GM11168 (cell line): ENCODE measurements at regions not wholly inside any gene's neighbourhood (a gene's known extent, or its start where the extent isn't known, plus 50 kb on each side); places are given as distances from the start of the nearest gene placed in this dataset.

Source experiments
- in situ Hi-C: fragments of 300-500 bp; cut with MboI; formaldehyde crosslinking; loops from one replicate; pipeline ENCODE4 v1.12.0; 2022; ENCODE audit warnings: low sequenced_read_pairs; ENCODE audit not compliant: unreplicated experiment

DNA sequence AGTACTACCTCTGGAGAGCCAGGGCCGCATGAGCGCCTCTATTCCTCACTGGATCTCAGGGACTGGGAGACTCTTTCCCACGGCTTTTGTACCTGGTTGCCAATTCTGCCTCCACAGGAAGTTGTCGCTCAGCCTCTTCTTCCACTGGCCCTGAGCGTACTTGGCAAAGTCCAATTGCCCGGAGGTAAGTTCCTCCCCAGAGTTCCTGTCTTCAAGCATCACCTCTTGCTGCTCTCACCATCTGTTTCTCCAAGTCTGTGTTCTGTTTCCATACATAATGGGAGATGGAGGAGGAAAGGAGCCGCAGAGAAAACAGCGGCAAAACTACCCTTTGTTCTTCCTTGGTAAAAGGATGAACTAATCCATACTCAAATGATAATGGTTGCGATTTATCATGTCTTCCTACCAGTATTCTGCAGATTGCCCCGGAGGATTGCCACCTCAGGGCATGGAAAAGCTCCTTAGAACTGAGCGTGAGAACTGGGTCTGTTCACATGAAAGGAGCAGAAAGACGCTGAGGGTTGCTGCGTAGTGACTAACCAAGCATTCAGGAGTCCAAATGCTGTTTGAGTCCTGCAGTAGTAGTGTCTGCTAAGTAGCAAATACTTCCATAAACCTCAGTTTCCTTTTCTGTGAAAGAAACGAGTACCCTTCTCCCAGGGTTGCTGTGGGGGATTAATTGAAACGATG is 170.2 kb upstream of the GLI3 start:
- in situ Hi-C loops: no loop called here

DNA sequence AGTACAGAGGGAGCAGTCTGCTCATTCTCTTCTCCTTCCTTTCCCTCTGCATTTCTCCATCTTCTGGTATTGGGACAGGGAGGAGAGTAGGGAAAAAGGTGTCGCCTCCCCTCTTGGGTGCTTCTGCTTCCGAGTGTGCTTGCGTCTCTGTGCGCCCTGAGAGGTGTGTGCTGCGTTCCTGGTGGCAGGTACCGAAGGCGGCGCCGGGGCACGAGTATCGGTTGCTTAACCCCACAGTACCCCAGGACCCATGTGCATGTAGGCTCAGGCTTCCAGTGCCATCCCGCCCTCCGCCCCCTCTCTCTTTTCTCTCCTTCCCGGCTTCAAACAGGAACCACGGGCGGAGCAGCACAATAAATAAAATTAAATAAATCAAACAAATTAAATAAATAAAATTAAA is 169.3 kb upstream of the GLI3 start:
- in situ Hi-C loops: no loop called here

DNA sequence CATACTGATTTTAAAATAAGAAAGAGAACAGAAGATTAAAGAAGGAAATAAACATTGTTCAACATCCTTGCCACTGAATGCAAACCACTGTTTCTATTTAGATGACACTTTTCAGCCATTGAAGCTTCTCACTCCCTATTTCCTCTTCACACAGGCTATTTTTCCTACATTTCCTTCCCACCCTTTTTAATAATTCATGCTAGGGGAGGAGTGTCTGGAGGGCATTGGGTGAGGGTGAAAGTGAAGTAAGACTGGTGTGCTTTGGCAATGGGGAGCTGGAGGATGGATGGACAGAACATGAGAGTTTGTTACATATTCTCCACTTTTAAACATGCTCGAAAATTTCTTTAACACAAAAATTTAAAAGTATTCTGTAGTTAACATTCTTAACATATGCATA is 168.8 kb upstream of the GLI3 start:
- in situ Hi-C loops: no loop called here

DNA sequence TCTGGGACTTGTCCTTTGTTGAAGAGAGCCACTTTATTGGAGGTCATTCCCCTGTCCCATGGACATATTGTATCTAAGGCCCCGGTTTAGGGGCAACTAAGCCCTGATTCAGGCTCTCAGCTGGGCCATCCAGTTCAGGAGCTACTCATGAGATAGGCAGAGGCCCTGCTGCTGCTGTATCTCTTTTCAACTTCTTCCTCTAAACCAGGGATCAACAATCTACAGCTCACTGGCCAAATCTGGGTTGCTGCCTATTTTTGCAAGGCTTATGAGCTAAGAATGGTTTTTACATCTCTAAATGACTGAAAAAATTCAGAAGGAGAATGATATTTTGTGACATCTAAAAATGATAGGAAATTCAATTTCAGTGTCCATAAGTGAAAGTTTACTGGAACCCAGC is 166.8 kb upstream of the GLI3 start:
- in situ Hi-C loops: no loop called here

DNA sequence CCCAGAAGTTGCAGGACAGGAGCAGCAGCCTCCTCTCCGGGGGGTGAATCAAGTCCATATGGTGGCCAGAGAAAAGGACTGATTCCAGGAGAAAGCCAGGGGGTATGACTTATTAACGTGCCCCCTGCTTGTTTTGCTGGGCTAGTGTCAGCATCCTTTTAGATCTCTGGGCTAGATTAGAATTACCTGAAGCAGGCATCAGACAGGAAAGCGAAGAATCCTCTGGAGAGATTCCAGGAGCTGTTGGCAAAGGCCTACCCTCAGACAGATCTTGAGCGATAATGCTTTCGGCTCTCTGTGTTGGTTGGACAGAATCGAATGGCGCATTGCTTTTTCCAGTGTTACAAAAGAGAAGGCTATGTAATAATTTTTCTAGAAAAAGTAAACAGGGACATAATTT is 164.0 kb upstream of the GLI3 start:
- in situ Hi-C loops: no loop called here

DNA sequence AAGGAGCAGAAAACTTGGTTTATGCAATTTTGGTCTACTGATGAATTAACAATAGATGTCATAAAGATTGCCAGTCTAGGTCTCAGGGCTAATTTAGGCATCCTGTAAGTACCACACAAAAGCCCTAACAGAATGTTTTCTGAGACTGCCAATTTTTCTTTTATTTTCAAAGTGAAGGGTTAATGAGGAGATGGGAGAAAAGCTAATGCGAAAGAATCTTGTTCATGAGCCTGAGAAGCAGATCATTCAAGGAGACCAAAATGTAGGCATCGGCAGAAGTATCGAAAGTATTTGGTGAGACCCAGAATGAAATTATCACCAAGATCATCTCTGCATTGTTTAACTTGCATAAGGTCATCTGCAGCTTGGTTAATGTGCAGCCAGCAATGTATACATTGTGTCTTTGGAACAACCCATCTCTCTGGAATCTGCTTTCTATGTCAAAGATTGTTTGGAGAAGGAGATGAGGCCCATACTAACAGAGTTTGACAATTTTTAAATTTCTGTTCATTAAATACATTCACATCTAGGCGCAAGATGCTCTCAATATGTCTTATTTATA is 163.3 kb upstream of the GLI3 start:
- in situ Hi-C loops: no loop called here

DNA sequence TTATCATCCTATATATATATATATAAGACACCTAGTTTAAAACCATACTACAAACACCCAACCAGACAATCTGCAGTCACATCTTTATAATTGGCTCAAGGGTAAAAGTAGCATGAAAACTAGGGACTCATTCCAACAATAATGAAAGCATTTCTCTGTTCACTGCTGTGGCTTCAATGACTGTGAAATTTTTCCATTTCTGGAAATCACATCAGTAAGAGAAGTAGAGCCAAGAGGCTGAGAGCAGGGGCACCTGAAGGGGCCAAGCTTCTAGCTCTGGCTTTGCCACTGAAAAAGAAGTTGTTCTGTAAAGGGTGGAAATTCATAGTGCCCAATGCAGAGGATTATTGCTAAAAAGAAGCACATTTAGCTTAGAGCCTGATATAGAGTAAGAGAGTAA is 158.6 kb upstream of the GLI3 start:
- in situ Hi-C loops: no loop called here

DNA sequence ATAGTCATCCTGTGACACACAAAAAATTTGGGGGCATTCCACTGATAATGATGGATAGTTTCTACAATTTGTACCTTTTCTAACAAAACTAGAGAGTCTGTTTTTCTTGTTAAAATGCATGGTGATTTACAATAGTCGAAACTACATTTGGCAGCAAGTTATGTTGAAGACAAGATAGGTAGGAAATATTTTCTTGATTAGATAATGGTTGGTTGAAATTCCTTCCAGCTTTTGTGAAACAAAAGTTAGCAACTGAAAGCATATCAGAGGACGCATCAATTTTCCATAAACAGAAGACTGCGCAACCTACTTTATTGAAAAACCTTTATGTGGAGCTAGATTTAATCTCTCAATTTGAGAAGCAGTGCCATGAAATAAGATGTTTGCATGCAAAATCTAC is 155.8 kb upstream of the GLI3 start:
- in situ Hi-C loops: no loop called here

DNA sequence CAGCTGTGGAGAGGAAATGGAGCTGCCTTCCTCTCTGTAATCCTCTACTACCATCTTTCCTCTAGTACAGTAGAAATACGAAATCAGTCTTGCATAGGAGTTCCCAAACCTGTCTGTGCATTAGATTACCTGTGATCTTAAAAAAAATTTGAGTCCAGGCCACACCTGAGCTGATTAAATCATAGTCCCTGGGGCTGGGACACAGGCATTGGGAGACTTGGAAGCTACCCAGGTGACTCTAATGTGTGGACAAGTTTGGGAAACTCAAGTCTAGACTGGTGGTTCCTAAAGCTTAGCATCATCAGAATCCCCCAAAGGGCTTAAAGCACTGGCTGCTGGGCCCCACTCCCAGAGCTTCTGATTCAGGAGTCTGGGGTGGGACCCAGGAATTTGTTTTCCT is 152.7 kb upstream of the GLI3 start:
- in situ Hi-C loops: no loop called here

DNA sequence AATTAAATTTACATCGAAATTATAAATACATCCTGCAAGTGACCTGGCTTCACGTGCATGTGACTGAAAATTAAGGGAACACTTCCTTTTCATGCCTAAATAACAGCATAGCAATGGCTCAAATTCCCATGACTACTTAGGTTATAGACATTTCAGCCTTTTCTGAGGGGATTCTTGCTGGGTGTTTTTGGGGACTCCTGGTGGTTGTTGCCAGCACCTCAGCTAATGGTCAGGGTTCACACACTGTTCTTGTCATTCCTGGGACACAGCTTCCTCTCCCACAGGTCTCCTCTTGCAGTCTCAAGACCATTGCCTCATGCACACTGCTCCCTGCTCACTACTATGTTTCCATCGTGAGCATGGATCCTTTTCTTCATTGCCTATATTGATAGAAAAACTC is 148.9 kb upstream of the GLI3 start:
- in situ Hi-C loops: no loop called here

DNA sequence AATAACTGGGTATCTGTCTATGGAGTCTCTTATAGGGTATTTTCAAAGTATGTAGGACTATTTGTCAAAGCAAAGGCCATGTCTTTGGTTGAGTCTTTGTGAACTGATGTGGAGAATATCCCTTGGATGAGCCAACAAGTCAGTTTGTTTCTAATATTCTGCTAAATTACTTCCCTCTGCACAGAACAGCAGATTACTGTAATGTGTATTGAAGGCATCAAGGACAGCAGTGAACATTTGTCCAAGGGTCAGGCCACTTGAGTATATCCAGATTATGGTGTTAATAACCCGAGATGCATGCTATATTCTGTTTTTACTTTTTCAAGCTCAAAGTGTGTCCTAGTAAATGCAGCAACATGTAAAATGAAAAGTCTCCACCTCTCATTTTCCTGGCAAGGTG is 144.2 kb upstream of the GLI3 start:
- in situ Hi-C loops: no loop called here

DNA sequence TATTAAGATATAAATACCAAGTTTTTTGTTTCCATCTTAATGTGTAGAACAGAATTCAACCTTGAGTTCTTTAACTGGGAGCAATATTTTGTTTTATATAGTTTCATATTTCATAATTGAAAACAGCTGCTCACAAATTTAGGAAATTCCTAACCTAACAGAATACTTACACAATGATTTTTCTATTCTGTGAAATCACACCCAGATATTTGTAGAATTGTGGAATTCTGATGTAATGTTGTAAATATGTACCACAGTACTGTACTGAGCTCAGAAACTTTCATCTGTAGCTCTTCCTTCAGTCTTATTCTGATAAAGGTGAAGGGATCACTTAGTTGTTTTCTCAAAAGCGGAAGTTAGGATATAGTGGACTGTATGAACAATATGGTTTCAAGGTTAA is 143.4 kb upstream of the GLI3 start:
- in situ Hi-C loops: no loop called here

DNA sequence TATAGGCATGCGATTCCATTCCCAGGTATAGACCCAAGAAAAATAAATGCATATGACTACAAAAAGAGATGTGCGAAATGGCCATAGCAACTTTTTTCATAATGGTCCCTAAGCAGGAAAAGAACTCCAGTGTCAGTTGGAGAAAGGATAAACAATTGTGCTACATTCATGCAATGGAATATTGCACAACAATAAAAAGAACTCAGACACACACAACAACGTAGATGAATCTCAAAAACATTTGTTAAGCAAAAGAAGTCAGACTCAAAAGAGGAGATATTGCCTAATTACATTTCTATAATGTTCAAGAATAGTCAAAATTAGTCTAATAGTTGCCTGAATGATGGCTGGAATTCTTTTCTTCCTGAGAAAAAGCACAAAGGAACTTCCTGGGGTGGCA is 141.1 kb upstream of the GLI3 start:
- in situ Hi-C loops: no loop called here

DNA sequence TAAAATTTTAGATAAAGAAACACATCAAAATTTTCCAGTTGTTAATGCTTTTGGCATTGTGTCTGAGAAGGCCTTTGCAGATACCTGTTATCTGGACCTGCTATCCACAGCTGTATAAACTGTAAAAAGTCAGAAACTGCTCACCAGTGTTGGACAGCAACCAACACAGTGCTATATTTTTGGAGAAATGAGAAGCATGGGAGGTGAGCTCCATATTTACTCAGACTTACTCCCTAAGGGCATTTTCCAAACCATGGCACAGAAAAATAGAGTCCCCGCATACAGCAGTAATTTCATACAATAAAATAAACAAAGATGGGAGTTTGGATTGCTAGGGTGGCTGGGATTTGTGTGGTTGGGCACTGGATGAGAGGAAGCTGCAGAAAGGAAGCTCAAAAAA is 136.3 kb upstream of the GLI3 start:
- in situ Hi-C loops: no loop called here

DNA sequence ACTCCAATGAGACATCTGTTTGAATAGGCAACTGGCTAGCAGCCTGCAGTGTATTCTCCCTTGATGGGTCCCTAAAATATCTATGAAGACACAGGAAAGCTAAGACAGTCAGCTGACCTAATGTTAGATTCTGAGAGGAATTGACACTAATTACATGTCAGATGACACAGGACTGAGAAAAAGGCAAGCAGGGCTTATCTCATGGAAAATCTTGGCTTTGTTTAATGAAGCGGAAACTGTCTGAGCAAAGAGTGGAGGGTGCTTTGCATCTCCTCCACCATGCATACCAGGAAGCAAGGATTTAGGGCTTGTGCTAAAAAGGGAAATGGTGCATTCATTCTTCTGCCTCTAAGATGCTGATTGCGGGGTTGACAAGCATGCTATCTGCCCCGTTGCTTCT is 135.5 kb upstream of the GLI3 start:
- in situ Hi-C loops: no loop called here

DNA sequence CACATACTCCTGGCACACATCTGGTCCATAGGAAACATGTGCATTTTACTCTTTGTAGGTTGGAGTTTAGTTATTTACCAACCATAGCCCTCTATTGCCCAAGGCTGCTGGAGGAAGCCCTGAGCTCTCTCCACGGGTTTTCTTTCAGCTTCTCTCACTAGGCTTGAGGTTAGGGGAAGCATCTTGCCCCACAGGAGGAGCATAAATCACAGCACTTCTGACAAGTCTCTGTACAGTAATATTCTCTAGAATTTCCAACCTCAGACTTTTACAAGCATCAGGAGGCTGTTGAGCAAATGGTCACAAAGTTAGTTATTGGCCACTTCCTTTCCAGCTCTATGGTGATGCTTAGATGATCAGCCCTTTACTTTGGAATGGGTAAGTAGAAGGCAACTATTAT is 122.9 kb upstream of the GLI3 start:
- in situ Hi-C loops: no loop called here

DNA sequence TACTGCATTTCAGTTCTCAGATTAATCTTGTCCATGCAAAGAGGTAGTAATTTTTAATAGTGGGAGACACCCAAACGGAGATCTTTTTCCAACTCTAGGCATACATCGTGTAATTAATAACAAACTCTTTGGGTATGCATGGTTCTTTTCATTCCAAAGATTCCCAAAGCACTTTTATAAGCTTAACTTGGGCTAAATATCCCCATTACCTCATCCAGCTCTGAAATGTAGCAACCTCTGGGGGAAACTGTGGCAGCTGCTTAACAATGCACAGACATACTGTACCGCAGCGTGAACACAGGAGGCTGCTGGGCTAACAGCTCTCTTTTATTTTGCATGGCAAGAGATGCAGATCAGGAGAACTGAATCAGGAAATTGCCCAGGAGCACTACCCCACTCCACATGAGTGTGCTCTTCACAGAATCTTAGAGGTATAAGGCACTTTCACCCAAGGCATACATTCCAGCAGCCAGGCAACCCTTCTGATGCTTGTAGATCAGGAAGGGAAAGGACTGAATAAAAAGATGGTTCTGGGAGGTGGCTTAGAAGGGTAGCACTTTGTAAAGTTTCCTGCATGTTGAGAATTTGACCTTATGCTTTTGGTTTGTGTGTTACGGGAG is 114.4 kb upstream of the GLI3 start:
- in situ Hi-C loops: no loop called here

DNA sequence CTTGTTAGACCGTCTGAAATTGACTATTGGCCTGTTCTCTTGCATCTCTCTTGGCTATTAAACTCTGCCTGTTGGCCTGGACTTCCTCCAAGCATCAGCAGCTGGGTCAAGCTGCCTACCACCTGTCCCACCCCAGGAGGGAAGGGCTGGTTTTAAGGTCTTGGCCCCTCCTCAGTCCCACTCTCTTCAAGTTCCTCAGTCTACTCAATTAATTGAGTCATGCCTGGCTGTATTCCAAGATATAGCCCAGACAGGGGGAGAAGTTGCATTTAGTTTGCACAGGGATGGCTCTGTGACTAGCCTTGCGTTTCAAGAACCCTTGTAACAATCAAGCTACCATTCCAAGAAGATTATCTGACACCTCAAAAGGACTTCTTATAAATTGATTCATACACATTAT is 113.8 kb upstream of the GLI3 start:
- in situ Hi-C loops: no loop called here

DNA sequence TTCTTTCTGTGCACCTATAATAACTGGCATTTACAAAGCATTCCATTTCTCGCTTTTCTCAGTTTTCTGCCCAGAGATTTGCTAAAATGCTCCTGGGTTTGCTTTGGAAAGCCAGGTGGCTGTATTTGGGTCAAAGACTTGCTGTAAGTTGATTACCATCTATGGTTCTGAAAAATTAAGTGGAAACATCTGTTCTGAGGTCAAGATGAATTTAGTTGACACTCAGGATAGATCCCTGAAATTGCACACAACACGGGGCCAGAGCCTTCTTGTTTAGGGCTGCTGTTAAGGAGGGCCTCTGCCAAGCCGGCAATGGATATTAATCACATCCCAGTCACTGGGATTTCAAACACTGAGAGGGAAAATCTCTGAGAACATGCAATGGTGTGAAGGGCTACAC is 111.6 kb upstream of the GLI3 start:
- in situ Hi-C loops: no loop called here

DNA sequence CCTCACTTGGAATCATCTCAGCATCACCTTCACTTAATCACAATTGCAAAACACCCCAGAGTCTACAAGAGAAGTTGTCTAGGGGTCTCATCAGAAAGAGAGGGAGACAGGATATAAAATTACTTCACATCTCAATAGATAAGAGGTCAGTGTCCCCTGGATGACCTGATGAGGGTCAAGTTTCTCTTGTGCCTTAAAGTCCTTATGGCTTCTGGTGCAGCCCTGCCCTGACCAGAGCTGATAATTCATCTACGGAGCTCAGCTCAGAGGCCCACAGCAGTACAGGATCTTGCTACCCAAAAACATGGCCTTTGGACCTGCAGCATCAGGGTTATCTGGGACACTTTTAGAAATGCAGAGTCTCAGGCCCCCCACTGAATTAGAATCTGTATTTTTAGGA is 111.1 kb upstream of the GLI3 start:
- in situ Hi-C loops: no loop called here

DNA sequence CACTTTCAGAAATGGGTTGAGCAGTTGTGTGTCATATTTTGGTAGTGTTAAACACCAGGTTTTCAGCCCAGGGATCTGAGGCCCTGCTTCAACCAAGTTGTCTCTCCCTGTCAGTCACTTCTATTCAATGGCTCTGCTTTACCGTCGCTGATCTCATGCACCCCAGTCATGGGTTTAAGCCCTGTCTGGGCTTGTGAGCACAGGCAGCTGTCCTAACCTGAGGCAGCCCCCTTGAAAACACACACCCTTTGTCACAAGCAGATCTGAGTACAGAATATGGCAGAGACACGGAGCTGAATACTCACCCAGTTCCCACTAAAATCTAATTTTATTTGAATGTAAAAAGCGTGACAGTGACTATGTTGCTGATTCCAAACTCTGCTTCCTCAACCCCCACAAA is 110.6 kb upstream of the GLI3 start:
- in situ Hi-C loops: no loop called here
